ENCODE measurements at regions not wholly inside any gene's neighbourhood (a gene's known extent, or its start where the extent isn't known, plus 50 kb on each side); places are given as distances from the start of the nearest gene placed in this dataset.
"Not testable (repeated sequence)": the region's sequence is repeated elsewhere in the genome, so short reads cannot be mapped to it uniquely, and the experiment has no call there.

- DNase-seq = not testable (repeated sequence)
These were observed 85.9 kb upstream of the GRAMD1B start for GRCh38 chr11:123344188-123344587.

- no peak for DNase-seq
These were observed 90.9 kb upstream of the GRAMD1B start for GRCh38 chr11:123338997-123339752.

DNA sequence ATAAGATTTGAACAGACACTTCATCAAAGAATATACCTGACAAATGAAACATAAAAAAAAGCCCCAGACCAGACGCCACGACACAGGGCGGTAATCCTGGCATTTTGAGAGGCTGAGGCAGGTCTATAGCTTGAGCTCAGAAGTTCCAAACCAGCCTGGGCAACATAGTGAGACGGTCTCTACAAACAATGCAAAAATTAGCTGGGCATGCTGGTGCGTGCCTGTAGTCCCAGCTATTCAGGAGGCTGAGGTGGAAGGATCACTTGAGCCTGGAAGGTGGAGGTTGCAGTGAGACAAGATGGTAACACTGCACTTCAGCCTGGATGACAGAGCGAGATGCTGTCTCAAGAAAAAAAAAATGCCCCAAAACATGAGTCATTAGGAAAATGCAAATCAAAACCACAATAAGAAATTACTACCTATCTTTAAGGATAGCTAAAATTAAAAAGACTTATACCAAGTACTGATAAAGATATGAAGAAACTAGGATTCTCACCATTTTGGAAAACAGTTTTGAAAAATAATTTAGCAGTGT, 91.7 kb upstream of the GRAMD1B start:
- no peak for DNase-seq

DNA sequence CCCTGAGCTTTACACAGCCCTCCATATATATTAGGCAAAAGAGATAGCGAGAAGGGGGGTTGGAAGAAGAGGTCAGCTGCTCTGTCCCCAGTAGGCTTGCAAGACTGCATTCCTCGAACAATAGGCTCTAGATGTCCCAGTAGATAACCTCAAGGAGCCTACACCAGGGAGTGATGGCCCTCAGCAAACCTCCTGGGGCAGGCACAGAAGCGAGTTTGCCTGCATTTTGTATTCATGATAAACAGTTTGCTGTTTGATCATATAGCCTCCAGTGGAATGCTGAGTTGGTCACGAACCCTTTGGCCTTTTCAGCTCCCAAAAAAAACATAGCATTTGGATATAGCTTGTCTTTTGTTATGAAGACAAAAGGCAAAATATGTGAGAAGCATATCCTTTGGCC, 95.1 kb upstream of the GRAMD1B start:
- DNase-seq = no peak

GRCh38 chr11:123332577-123332976, 97.5 kb upstream of the GRAMD1B start:
- not testable (repeated sequence) for DNase-seq

- DNase-seq = no peak
These were observed 99.1 kb upstream of the GRAMD1B start for GRCh38 chr11:123330948-123331347.

DNA sequence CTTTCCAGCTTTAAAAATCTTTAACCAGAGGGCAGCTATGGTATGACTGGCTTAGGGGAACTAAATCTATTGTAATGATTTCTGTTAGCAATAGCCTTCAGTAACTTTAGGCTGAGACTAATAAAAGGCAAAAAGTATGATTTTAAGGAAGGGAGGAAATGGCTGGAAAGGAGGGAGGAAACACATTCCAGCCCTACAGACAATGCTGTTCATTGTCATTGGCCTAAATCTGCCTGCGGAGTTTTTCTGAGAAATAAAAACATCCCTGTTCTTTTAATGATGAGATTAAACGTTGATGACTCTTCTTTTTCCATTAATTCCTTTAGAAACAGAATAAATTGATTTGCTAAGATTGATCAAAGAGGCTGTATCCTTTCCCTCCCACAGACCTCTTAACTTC, 99.6 kb upstream of the GRAMD1B start:
- DNase-seq = no peak

GRCh38 chr11:123330071-123330470, 100.0 kb upstream of the GRAMD1B start:
- DNase-seq = no peak

- DNase-seq = no peak
These were observed 101.7 kb upstream of the GRAMD1B start for GRCh38 chr11:123328281-123328867.

- no peak for DNase-seq
These were observed 104.5 kb upstream of the GRAMD1B start for GRCh38 chr11:123325533-123325932.

GRCh38 chr11:123323568-123323967, 106.5 kb upstream of the GRAMD1B start:
- DNase-seq = no peak

- no peak for DNase-seq
These were observed 108.4 kb upstream of the GRAMD1B start for GRCh38 chr11:123321636-123322035.

DNA sequence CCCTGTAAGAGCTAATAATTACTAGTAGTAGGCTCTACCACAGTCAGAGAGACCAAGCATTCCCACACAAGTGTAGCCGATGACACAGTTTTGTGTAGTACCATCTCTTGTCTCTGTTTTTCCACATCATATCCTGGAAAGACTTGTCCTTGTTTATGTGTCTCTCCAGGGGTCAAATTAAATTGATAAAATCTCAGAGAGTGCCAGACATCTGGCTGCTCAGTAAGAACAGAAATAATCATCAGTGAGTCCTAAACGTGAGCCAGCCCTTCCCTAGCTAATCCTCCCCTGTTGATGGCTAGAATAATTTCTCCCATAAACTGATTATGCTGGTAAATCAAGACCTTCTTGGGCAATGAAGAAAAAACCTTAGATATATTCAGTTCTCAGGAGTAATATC, 111.4 kb upstream of the GRAMD1B start:
- DNase-seq = no peak

DNA sequence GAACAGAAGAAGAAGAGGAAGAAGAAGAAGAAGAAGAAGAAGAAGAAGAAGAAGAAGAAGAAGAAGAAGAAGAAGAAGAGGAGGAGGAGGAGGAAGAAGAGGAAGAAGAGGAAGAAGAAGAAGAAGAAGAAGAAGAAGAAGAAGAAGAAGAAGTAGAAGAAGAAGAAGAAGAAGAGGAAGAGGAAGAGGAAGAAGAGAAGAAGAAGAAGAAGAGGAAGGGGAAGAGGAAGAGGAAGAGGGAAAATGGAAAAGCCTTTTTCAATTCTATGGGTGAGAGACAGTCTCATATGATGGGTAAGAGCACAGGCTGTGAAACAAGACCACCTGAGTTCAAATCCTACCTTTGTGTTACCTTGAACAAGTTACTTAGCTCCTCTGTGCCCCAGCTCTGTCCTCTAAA, 111.9 kb upstream of the GRAMD1B start:
- DNase-seq = not testable (repeated sequence)

- DNase-seq = no peak
These were observed 114.1 kb upstream of the GRAMD1B start for GRCh38 chr11:123316003-123316402.

DNA sequence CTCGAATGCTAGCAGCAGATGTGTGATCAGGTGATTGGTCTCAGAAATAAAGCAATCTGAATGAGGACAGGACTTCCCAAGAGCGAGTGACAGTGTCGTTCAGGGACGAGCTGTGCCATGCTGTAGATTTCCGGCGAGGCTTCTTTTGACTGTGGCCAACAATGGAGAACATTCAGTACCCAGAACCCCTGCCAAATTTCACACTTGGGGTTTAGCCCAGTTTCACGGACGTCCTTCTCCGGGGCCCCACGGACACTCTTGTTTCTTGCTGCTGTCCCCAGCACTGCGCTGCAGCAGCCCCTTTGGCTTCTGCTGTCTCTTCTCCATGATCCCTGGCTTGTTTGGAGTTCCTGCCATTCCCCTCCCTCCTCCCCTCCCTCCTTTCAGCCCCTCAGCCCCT, 115.1 kb upstream of the GRAMD1B start:
- no peak for DNase-seq

DNA sequence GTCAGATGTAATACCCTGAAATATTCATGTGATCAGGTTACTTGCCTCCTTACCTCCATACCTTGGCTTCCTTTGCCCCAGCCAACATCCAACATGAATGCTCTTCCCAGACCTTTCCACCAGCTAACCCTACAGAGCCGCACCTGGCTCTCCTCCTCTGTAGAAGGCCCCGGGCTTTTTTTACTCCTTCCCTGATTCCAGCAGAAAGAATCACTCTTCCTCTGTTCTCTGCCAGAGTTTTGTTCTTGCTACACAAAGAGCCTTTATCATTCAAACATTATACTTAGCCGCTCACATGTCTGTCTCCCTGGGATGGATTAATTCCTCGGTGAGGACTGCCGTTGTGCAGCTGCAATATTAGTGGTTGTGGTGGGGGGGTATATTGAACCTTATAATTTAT, 116.8 kb upstream of the GRAMD1B start:
- no peak for DNase-seq

DNA sequence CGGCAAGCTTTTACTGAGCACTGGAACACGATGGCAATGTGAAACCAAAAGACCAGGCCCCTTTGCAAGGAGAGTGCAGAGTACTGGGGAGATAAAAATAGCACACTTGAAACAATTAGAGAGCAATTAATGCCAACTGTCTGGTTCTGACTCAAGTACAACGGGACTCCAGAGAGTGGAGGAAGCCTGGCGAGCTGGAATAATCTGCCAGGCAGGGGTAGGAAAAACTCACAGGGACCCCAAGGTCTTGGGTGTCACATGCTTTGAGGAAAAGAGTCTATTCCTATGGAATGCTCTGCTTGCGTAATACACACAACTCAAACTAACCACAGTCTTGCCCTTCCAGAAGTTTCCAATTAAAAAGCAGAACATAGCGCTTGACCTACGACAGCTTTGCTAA, 113.0 kb upstream of the CLMP start:
- no peak for DNase-seq

GRCh38 chr11:123307276-123307675, 112.2 kb upstream of the CLMP start:
- no peak for DNase-seq

GRCh38 chr11:123306531-123306930, 111.5 kb upstream of the CLMP start:
- DNase-seq = no peak

- DNase-seq = no peak
These were observed 110.7 kb upstream of the CLMP start for GRCh38 chr11:123305601-123306375.

- DNase-seq = no peak
These were observed 109.9 kb upstream of the CLMP start for GRCh38 chr11:123304828-123305466.

Data from renal pelvis (tissue), 1 donor.